Fibroblast of mammary gland (primary cell): ENCODE measurements at regions not wholly inside any gene's neighbourhood (a gene's known extent, or its start where the extent isn't known, plus 50 kb on each side); places are given as distances from the start of the nearest gene placed in this dataset.

Experiments
- DNase-seq: peaks from one replicate; pipeline ENCODE4 v3.0.0-alpha.2; 2010; ENCODE audit warnings: low read depth
- H3K4me3 ChIP-seq: 2 replicates; pipeline ENCODE4 v1.5.1; 2011; ENCODE audit warnings: low read depth, mild to moderate bottlenecking, low read length, moderate library complexity; ENCODE audit not compliant: control insufficient read depth
- CTCF ChIP-seq: conservative IDR thresholded peaks from 2 replicates; pipeline ENCODE4 v1.5.1; 2011; ENCODE audit warnings: low read depth, low read length, inconsistent platforms; ENCODE audit not compliant: control insufficient read depth, insufficient read depth

- no peak overlapping the region for H3K4me3 ChIP-seq
- DNase-seq, result no peak
- TF ChIP-seq CTCF, result no peak
Observed at GRCh38 chr2:203805486-203805838, 62.1 kb upstream of the CTLA4 start.

- TF ChIP-seq CTCF, result no peak
- no peak for DNase-seq
- no peak overlapping the region for H3K4me3 ChIP-seq
Observed at GRCh38 chr2:203806761-203807160, 60.8 kb upstream of the CTLA4 start.

- peak; percentile 92 for DNase-seq
- no peak overlapping the region for H3K4me3 ChIP-seq
- no peak for TF ChIP-seq CTCF
Observed at GRCh38 chr2:203808046-203808750, 59.4 kb upstream of the CTLA4 start.

GRCh38 chr2:203809084-203809521 lies 58.5 kb upstream of the CTLA4 start:
- no peak overlapping the region for H3K4me3 ChIP-seq
- TF ChIP-seq CTCF, result no peak
- peak; percentile 74 for DNase-seq

- H3K4me3 ChIP-seq, result no peak overlapping the region
- TF ChIP-seq CTCF, result no peak
- no peak for DNase-seq
Observed at GRCh38 chr2:203809991-203810510, 57.5 kb upstream of the CTLA4 start.

GRCh38 chr2:203811491-203812221 lies 55.9 kb upstream of the CTLA4 start:
- peak; percentile 95 for DNase-seq
- TF ChIP-seq CTCF, result no peak
- H3K4me3 ChIP-seq, result no peak overlapping the region
